Stimulated activated CD4-positive, alpha-beta T cell treated with anti-CD3 and anti-CD28 coated beads, Interleukin-15, amount 100 ng/mL, for 48 hours (primary cell): ENCODE measurements at regions not wholly inside any gene's neighbourhood (a gene's known extent, or its start where the extent isn't known, plus 50 kb on each side); places are given as distances from the start of the nearest gene placed in this dataset.
A peak's percentile ranks its signal among the peaks of the same experiment; 100 is the strongest.

Experiments
- DNase-seq, 2 donors: peaks; one replicate each; pipeline ENCODE4 v3.0.0-alpha.2; 2020; ENCODE audit warnings: low read depth in 2 of 2

GRCh38 chr4:180636696-180637404, 1606.4 kb upstream of the TENM3 start:
- DNase-seq: no peak

DNA sequence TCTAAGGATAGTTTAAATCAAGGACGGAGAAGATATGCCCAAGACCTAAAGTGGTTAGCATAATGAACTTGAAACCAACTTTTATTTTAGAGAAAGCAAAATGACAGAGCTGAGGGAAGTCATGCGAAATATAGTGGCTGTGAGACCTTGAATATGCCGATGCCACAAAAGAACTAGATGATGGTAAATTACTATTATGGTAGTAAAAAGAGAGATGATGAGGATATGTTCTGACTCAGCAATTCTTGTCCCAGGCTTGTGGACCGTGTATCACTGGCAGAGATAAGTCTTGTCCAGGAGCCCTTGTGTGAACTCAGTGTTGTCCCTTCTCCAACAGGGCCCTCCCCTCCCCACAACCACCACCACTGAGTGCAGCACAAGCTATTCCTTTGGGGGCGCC, 1605.6 kb upstream of the TENM3 start:
- no peak for DNase-seq

GRCh38 chr4:180640193-180640592, 1603.0 kb upstream of the TENM3 start:
- DNase-seq: no peak

- DNase-seq: no peak
These were observed 1601.7 kb upstream of the TENM3 start for GRCh38 chr4:180641495-180641894.

DNA sequence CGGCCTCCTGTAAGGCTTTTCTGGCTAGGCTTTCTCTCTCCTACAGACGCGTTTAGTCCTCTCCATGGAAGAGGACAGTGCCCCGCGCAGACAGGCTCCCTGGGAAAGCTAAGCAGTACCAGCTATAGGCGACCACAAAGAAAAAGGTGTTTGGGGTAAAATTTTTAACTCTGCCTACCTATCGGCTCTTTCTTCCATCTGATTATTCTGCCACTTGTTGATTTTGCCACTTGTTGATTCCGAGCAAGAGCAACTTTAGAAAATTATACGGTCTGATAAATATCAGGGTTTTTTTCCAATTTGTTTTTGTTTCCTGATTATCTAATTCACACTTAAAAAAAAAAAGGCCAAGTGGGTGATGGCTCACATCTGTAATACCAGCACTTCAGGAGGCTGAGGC, 1600.5 kb upstream of the TENM3 start:
- DNase-seq: no peak

DNA sequence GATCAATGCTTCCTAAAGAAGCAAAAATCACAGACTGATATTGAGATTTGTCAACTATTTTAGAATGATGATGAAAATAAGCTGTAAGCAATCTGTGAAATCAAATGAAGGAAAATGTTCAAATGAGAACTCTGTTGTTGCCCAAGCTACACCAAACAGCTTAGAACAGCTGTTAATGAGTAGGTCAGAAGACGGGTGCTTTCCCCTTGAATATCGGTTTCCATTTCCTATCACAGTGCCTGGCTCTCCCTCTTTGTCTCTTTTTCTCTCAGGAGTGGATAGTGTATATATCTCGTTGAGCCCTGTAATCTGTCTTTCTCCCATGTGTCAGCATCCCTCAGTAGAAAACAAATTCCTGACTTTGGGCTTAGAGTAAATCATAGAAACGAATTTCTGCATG, 1592.9 kb upstream of the TENM3 start:
- DNase-seq: no peak

DNA sequence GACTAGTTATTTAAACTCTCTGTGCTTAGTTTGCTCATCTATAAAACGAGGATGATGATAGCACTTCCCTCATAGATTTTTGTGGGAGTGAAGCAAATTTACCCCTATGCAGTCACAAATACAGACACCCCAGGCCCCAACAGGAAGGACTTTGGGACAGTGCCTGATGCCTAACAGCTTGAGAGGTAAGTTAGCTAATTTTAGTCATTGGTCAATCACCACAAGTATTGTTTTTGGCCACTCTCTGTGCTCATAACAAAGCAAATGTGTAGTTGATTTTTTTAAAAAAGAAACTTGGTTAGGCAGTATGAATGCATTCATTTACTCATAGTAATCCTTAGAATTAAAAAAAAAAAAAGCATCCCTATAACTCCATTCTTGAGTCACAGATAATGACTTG, 1590.7 kb upstream of the TENM3 start:
- DNase-seq: no peak

- DNase-seq: no peak
These were observed 1587.3 kb upstream of the TENM3 start for GRCh38 chr4:180655886-180656285.

DNA sequence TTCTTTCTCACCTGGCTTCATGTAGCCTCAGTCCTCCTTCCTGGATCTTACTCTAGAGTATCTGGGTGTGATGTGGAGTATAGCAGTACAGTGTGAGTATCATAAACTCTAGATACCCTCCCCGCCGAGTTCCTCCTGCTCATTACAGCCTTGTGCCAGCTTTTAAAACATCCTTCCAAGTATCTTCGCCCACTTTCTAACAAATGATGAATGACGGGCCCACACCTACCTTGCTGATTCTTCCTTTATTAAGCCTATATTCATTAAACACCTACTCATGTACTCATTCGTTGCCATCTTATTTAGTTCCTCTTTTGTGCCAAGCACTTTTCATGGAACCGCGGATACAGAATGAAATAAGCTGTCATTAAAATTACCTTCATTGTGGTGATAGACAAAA, 1585.3 kb upstream of the TENM3 start:
- no peak for DNase-seq

DNA sequence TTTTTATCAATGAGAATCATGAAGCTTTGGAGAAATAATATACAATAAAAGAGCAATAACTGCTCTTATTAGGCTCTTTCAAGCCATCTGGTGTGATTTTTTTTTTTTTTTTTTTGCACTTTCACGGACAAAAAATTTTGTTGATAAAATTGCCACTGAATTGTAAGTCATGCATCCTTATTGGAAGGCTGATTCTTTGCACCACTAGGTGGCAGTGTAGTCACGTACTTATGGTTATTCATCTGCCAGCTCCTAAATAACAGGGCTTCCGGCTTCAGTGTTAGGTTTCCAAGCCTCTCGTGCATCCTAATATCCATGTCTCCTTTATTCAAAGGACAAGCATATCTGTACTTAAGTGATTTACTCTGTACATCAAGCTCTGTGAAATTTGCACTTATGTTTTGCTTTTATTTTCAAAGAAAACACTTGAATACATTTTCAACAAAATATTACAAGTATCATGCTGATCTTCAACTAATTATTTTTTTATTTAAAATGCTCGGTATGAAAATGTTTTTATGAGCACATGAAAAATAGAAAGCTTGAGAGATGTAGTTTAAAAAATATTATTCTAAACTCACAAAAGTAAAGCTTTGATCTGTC, 1578.3 kb upstream of the TENM3 start:
- peak; percentile 14 to 35 for DNase-seq

- no peak for DNase-seq
These were observed 1577.7 kb upstream of the TENM3 start for GRCh38 chr4:180665481-180665880.

GRCh38 chr4:180665994-180666824, 1577.0 kb upstream of the TENM3 start:
- DNase-seq: no peak

DNA sequence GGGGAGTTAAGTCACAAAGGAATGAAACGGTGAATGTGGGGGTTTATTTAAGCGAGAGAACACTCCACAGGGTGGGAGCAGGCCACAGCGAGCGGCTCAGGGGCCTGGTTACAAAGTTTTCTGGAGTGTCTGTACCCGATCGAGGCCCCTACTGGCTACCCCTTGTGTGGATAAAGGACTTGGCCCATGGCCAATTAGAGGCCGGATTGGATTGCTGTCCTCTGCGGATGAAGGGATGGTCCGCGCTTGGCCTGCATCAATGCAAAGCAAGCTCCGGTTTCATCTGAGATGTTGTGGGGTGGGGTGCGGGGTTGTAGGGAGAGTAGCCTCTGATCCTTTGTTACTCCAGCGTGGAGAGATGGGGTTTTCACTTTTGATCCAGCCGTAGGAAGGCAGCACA, 1574.5 kb upstream of the TENM3 start:
- DNase-seq: no peak

- no peak for DNase-seq
These were observed 1573.5 kb upstream of the TENM3 start for GRCh38 chr4:180669680-180670079.

- DNase-seq: no peak
These were observed 1568.4 kb upstream of the TENM3 start for GRCh38 chr4:180674619-180675358.

DNA sequence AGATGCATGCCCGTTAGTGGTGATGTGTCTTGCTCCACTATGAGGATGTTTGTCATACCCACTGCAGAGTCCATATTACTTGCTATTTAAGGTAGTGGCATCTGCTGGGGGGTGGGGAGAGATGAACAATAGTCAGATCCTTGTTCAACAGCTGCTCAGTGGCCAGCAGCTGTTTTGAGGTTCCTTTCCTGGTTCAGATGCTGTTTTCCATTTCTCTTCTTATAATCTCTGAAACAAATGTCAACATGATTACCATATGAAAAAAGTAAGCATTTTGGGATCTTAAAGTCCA, 1567.9 kb upstream of the TENM3 start:
- DNase-seq: no peak

DNA sequence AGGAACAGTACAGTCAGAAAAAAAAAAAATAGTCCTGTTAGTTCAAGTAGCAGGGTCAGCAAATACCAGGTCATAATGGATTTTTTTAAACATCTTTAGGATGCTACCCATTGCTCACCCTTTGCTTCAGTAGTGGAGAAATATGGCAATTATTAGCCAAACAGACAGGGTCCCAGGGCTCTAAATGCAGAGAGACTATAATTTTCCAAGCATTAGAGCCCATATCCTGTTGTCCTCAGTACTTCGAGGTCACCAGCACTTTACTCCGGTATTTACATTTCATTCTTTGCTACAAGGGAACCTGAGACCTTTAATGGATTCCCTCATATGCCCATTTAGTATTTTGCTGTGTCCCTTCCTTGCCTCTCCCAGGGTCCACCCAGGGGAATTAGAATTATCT, 1562.9 kb upstream of the TENM3 start:
- no peak for DNase-seq

GRCh38 chr4:180682776-180683175, 1560.4 kb upstream of the TENM3 start:
- DNase-seq: no peak

DNA sequence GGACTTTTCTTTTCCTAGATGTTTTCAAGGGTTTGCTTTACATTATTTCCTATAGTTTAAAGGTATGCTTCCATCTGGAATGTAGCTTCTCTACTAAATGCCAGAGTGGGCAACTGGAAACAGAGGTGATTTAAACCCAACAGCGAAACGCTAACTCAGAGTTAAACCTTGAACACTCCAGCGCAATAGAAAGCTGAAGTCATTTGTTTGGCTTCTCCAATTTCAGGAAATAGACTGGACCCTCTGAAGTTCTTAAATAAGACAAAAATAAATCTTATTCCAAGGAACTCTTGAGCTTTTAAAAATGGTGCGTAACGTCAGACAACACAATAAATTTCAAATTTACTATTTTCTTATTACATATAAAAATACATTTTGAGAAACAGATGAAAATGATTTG, 1560.0 kb upstream of the TENM3 start:
- no peak for DNase-seq

DNA sequence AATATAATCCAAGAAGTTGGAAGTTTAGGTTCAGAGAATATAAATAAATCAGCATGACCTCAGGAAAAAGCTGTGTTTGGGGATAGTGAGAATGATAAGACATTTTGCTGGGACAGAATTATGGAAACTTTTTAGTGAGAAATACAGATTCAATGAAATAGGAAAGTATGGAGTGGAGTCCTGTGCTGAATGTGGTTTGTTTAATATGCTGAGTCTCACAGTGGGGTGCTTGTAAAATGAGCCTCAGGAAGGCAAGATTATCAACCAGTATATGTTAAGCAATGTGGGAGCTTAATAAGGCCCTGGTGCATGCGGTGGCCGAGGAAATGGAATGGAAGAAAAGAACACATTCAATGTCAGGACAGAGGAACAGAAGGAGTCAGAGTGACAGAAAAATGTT, 1554.7 kb upstream of the TENM3 start:
- DNase-seq: no peak

- DNase-seq: no peak
These were observed 1548.3 kb upstream of the TENM3 start for GRCh38 chr4:180694875-180695274.

- no peak for DNase-seq
These were observed 1547.4 kb upstream of the TENM3 start for GRCh38 chr4:180695851-180696250.
